Left lung (tissue), 4 donors: ENCODE measurements at regions not wholly inside any gene's neighbourhood (a gene's known extent, or its start where the extent isn't known, plus 50 kb on each side); places are given as distances from the start of the nearest gene placed in this dataset.

Experiments used
- ATAC-seq: fragments of 200-7000 bp; cut with Tn5 transposase; one replicate; pipeline ENCODE4 v1.9.1; 2020; ENCODE audit warnings: moderate library complexity
- DNase-seq, 4 donors: peaks; one replicate each; pipeline ENCODE4 v3.0.0-alpha.2; 2013 to 2020
- H3K27ac ChIP-seq, 2 donors: fragments of 200-600 bp; sonication (generic) in 1 of 2; one replicate each; pipeline versions ENCODE4 v1.5.0 to v1.8.0; 2020 to 2021
- H3K27me3 ChIP-seq, 2 donors: fragments of 200-600 bp; sonication (generic) in 1 of 2; one replicate each; pipeline versions ENCODE4 v1.5.0 to v1.8.0; 2020 to 2021
- H3K36me3 ChIP-seq, 2 donors: fragments of 200-600 bp; sonication (generic) in 1 of 2; one replicate each; pipeline versions ENCODE4 v1.5.0 to v1.8.0; 2020 to 2021
- H3K4me1 ChIP-seq, 2 donors: fragments of 200-600 bp; one replicate each; pipeline ENCODE4 v1.8.0; 2021
- H3K4me3 ChIP-seq, 2 donors: fragments of 200-600 bp; sonication (generic) in 1 of 2; one replicate each; pipeline versions ENCODE4 v1.5.0 to v1.8.0; 2020 to 2021; ENCODE audit warnings: mild to moderate bottlenecking in 1 of 2
- H3K9me3 ChIP-seq, 2 donors: fragments of 200-600 bp; sonication (generic) in 1 of 2; one replicate each; pipeline versions ENCODE4 v1.5.0 to v1.8.0; 2020 to 2021
- CTCF ChIP-seq, 2 donors: fragments of 200-600 bp; sonication (generic) in 1 of 2; IDR thresholded peaks; one replicate each; pipeline versions ENCODE4 v1.5.0 to v1.8.0; 2021; ENCODE audit warnings: antibody characterized with exemption in 2 of 2
- intact Hi-C, 2 donors: fragments of 100-400 bp; cut with DNase I; formaldehyde crosslinking; loops; one replicate each; pipeline versions ENCODE4 v1.11.2 to v1.14.2; 2022
- donor health status: DM: no; HTN: yes; CAD: no.
- donor health status: DM: no; HTN: no; CAD: no.

GRCh38 chr14:26896447-26896846 is 298.6 kb upstream of the NOVA1 start:
- no peak for TF ChIP-seq CTCF (IDR thresholded peaks at IDR 0.05)
- intact Hi-C loops = no loop called here
- DNase-seq = no peak
- peaks cover 0 to 6% of the 10 kb centered on the region in 2 donors for H3K9me3 ChIP-seq
- H3K36me3 ChIP-seq = no peaks in the 10 kb centered on the region
- no peaks in the 10 kb centered on the region for H3K27me3 ChIP-seq
- H3K4me3 ChIP-seq = no peak overlapping the region
- no peak overlapping the region for H3K27ac ChIP-seq
- ATAC-seq = no peak
- H3K4me1 ChIP-seq = no peaks in the 10 kb centered on the region

- no peaks in the 10 kb centered on the region for H3K27me3 ChIP-seq
- intact Hi-C loops = no loop called here
- H3K9me3 ChIP-seq = peaks cover 0 to 6% of the 10 kb centered on the region in 2 donors
- H3K27ac ChIP-seq = no peak overlapping the region
- TF ChIP-seq CTCF (IDR thresholded peaks at IDR 0.05) = no peak
- no peak for ATAC-seq
- H3K4me1 ChIP-seq = no peaks in the 10 kb centered on the region
- DNase-seq = no peak
- no peak overlapping the region for H3K4me3 ChIP-seq
- H3K36me3 ChIP-seq = no peaks in the 10 kb centered on the region
Measured at GRCh38 chr14:26897196-26897595, 299.4 kb upstream of the NOVA1 start.

- H3K27me3 ChIP-seq = no peaks in the 10 kb centered on the region
- no peaks in the 10 kb centered on the region for H3K36me3 ChIP-seq
- no peak for DNase-seq
- peaks cover 0 to 6% of the 10 kb centered on the region in 2 donors for H3K9me3 ChIP-seq
- no peak for TF ChIP-seq CTCF (IDR thresholded peaks at IDR 0.05)
- no peak for ATAC-seq
- H3K4me1 ChIP-seq = no peaks in the 10 kb centered on the region
- intact Hi-C loops = no loop called here
- H3K27ac ChIP-seq = no peak overlapping the region
- H3K4me3 ChIP-seq = no peak overlapping the region
Measured at GRCh38 chr14:26905229-26905628, 307.4 kb upstream of the NOVA1 start.

GRCh38 chr14:26913786-26914185 is 316.0 kb upstream of the NOVA1 start:
- ATAC-seq (no peak), DNase-seq (no peak)
- Histone ChIP-seq H3K4me1 (no peaks in the 10 kb centered on the region), H3K9me3 (no peaks in the 10 kb centered on the region), H3K36me3 (no peaks in the 10 kb centered on the region), H3K27ac (no peak overlapping the region), H3K27me3 (no peaks in the 10 kb centered on the region), H3K4me3 (no peak overlapping the region)
- intact Hi-C loops = no loop called here
- TF ChIP-seq CTCF (IDR thresholded peaks at IDR 0.05) = no peak

- ATAC-seq (no peak), DNase-seq (no peak)
- Histone ChIP-seq H3K27me3 (no peaks in the 10 kb centered on the region), H3K4me3 (no peak overlapping the region), H3K9me3 (no peaks in the 10 kb centered on the region), H3K4me1 (no peaks in the 10 kb centered on the region), H3K36me3 (no peaks in the 10 kb centered on the region), H3K27ac (no peak overlapping the region)
- intact Hi-C loops = no loop called here
- TF ChIP-seq CTCF (IDR thresholded peaks at IDR 0.05) = no peak
Measured at GRCh38 chr14:26917086-26917485, 319.3 kb upstream of the NOVA1 start.
